AML-193 (cell line): ENCODE measurements at regions not wholly inside any gene's neighbourhood (a gene's known extent, or its start where the extent isn't known, plus 50 kb on each side); places are given as distances from the start of the nearest gene placed in this dataset.

ENCODE experiments used
- DNase-seq, 2 experiments: peaks; one replicate each; lab custom pipeline; 2025; lab: John Stamatoyannopoulos, UW

DNA sequence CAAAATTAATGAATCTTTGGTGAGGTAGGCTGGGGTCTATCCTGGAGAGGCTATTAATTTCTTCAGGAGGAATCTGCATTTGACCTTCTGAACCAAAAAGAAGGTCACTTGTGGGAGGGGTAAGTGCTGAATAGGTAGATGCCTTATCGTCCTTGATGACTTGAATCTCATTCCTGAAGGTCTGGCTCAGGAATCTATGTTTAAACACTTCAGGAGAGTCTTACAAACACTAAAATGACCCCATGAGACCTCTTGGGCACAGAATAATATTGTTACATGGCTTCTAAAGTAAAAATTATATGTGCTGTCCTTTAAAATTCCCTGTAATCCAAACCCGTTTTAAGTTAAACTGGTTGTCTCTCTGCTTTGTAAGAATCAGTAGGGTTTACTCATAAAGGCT lies 55.0 kb upstream of the FGGY start:
- no peak for DNase-seq

- DNase-seq = no peak
These were observed 54.5 kb upstream of the FGGY start for GRCh38 chr1:59242370-59242769.

GRCh38 chr1:59243550-59243949 lies 53.3 kb upstream of the FGGY start:
- no peak for DNase-seq

DNA sequence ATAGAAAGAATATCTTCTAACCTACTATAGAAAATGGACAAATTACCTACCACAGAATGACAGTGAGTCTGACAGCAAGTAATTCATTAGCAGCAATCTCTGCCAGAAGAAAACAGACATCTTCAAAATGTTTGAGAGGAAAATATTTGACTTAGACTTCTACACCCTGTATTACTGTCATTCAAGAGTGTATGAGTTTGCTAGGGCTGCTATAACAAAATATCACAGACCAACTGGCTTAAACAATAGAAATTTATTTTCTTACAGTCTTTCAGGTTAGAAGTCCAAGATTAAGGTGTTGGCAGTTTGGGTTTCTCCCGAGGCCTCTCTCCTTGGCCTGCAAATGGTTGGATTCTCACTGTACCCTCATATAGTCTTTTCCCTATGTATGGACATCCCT lies 52.9 kb upstream of the FGGY start:
- DNase-seq = no peak

- no peak for DNase-seq
These were observed 52.0 kb upstream of the FGGY start for GRCh38 chr1:59244891-59245290.
